K562 (cell line): ENCODE measurements at regions not wholly inside any gene's neighbourhood (a gene's known extent, or its start where the extent isn't known, plus 50 kb on each side); places are given as distances from the start of the nearest gene placed in this dataset.

Experiments
- ATAC-seq: fragments of 200-7000 bp; cut with Tn5 transposase; 3 replicates; pipeline ENCODE4 v1.9.1; 2020; ENCODE audit warnings: moderate library complexity
- BruUV-seq: library from RNA; stranded (reverse); fragments of 400-500 nt; replicated peaks from 2 replicates; lab custom pipeline; 2021; lab: Mats Ljungman, UMichigan
- CTCF ChIA-PET: fragments of 300-600 bp; formaldehyde crosslinking; extraction: SDS; loops from one replicate; lab custom pipeline; 2021; ENCODE audit warnings: low intra/inter-chr PET ratio; lab: Yijun Ruan, JAX
- POLR2A ChIA-PET: fragments of 300-600, 350-650 bp; sonication (Branson Sonifier 250); formaldehyde crosslinking; extraction: SDS; loops from one replicate; lab custom pipeline; 2021; ENCODE audit warnings: antibody characterized with exemption, inconsistent platforms; lab: Yijun Ruan, JAX
- DNase-seq, 4 experiments: peaks; one replicate each; pipeline versions ENCODE4 v3.0.0 to v3.0.0-alpha.2; 2011 to 2018; ENCODE audit warnings: low spot score in 3 of 4, mixed read lengths in 3 of 4; ENCODE audit errors: extremely low read depth in 1 of 4
- FAIRE-seq: peaks from 2 replicates; lab custom pipeline; 2011; peaks lifted over from hg19 to GRCh38; lab: Jason Lieb, UNC
- H2AFZ ChIP-seq: 2 replicates; pipeline ENCODE4 v1.6.0; 2011; ENCODE audit warnings: low read depth, low read length, control low read depth, inconsistent platforms
- H3K27ac ChIP-seq: fragments of 200-600 bp; 3 replicates; pipeline ENCODE4 v1.8.0; 2011; ENCODE audit warnings: low read depth, mild to moderate bottlenecking, control low read depth, inconsistent platforms, low read length, moderate library complexity, mixed read lengths; ENCODE audit errors: extremely low read depth
- H3K27me3 ChIP-seq, 2 experiments: fragments of 300-600 bp in 1 of 2; 2 replicates in 1 of 2; 3 replicates in 1 of 2; pipeline versions ENCODE4 v1.6.0 to v1.8.0; 2011; ENCODE audit warnings: inconsistent platforms in 2 of 2, low read length in 2 of 2, mild to moderate bottlenecking in 1 of 2, mixed read lengths in 1 of 2, moderate library complexity in 1 of 2; ENCODE audit not compliant: control insufficient read depth in 2 of 2, insufficient read depth in 2 of 2
- H3K36me3 ChIP-seq: fragments of 300-600 bp; 3 replicates; pipeline ENCODE4 v1.8.0; 2011; ENCODE audit warnings: mild to moderate bottlenecking, low read length, inconsistent platforms; ENCODE audit not compliant: control insufficient read depth, insufficient read depth
- H3K4me1 ChIP-seq, 2 experiments: fragments of 200-600 bp in 1 of 2; replicated peaks in 1 of 2; 2 replicates in 1 of 2; 3 replicates in 1 of 2; pipeline versions ENCODE4 v1.5.1 to v1.8.0; 2011; ENCODE audit warnings: inconsistent platforms in 2 of 2, low read length in 2 of 2, mild to moderate bottlenecking in 1 of 2, mixed read lengths in 1 of 2, moderate library complexity in 1 of 2; ENCODE audit not compliant: control insufficient read depth in 2 of 2, insufficient read depth in 2 of 2
- H3K4me2 ChIP-seq: 2 replicates; pipeline ENCODE4 v1.6.1; 2011; ENCODE audit warnings: low read length, control low read depth, inconsistent platforms, mixed read lengths; ENCODE audit not compliant: insufficient read depth
- H3K4me3 ChIP-seq: fragments of 200-600 bp; sonication (generic), shearing (Covaris generic); 2 replicates; pipeline ENCODE4 v1.5.1; 2016; ENCODE audit warnings: control low read depth, inconsistent platforms
- H3K79me2 ChIP-seq: fragments of 200-600 bp; 3 replicates; pipeline ENCODE4 v1.8.0; 2011; ENCODE audit warnings: low read length, inconsistent platforms; ENCODE audit not compliant: control insufficient read depth, insufficient read depth
- H3K9ac ChIP-seq, 2 experiments: 2 replicates each; pipeline versions ENCODE4 v1.6.0 to v1.6.1; 2011; ENCODE audit warnings: low read depth in 2 of 2, low read length in 2 of 2, control low read depth in 1 of 2, inconsistent platforms in 1 of 2, mild to moderate bottlenecking in 1 of 2, mixed read lengths in 1 of 2; ENCODE audit not compliant: insufficient read depth in 1 of 2
- H3K9me1 ChIP-seq: one replicate; pipeline ENCODE4 v1.6.0; 2011; ENCODE audit warnings: inconsistent platforms, mild to moderate bottlenecking, low read length, moderate library complexity; ENCODE audit not compliant: control insufficient read depth, insufficient read depth
- H3K9me3 ChIP-seq: replicated peaks from 2 replicates; pipeline ENCODE4 v1.5.1; 2011; ENCODE audit warnings: low read depth, low read length, inconsistent platforms; ENCODE audit not compliant: control insufficient read depth, insufficient read depth
- H4K20me1 ChIP-seq: replicated peaks from 2 replicates; pipeline ENCODE4 v1.6.1; 2011; ENCODE audit warnings: low read length, inconsistent platforms, mixed read lengths; ENCODE audit not compliant: control insufficient read depth, insufficient read depth
- FOS ChIP-seq: IDR thresholded peaks from 3 replicates; pipeline ENCODE4 v1.6.1; 2011; ENCODE audit not compliant: insufficient read length; ENCODE audit errors: extremely low read depth
- FOXM1 ChIP-seq, 2 experiments: fragments of 450-650 bp in 1 of 2; sonication (generic) in 1 of 2; formaldehyde crosslinking in 1 of 2; IDR thresholded peaks; 2 replicates each; pipeline versions ENCODE4 v1.6.1 to v1.9.0; 2017 to 2022; ENCODE audit warnings: low read depth in 2 of 2, mild to moderate bottlenecking in 2 of 2, missing genetic modification reagents in 1 of 2, moderate library complexity in 1 of 2
- MYBL2 ChIP-seq, 2 experiments: fragments of 450-650 bp in 1 of 2; sonication (generic) in 1 of 2; formaldehyde crosslinking in 1 of 2; IDR thresholded peaks; 2 replicates each; pipeline versions ENCODE4 v1.6.1 to v1.8.1; 2017 to 2022; ENCODE audit warnings: borderline replicate concordance in 1 of 2, inconsistent platforms in 1 of 2, low read depth in 1 of 2, mild to moderate bottlenecking in 1 of 2, missing genetic modification reagents in 1 of 2, moderate library complexity in 1 of 2
- PHF21A ChIP-seq: fragments of 450-650 bp; IDR thresholded peaks from 2 replicates; pipeline ENCODE4 v1.6.1; 2017; ENCODE audit warnings: low read depth, borderline replicate concordance
- RBBP5 ChIP-seq: fragments of 200-600 bp; sonication (generic); IDR thresholded peaks from 2 replicates; pipeline ENCODE4 v1.6.1; 2012; ENCODE audit warnings: borderline replicate concordance, mild to moderate bottlenecking, low read length, control low read depth, inconsistent platforms; ENCODE audit not compliant: insufficient read depth, poor library complexity, severe bottlenecking
- RCOR1 ChIP-seq, 2 experiments: IDR thresholded peaks; 2 replicates each; pipeline ENCODE4 v1.6.1; 2012; ENCODE audit warnings: low read depth in 2 of 2, low read length in 2 of 2, borderline replicate concordance in 1 of 2, improper control_type of control experiment in 1 of 2
- SPI1 ChIP-seq: IDR thresholded peaks from 2 replicates; pipeline ENCODE4 v1.6.1; 2011; ENCODE audit warnings: low read depth, low read length, control low read depth, borderline replicate concordance
- TAF1 ChIP-seq: IDR thresholded peaks from 2 replicates; pipeline ENCODE4 v1.6.1; 2011; ENCODE audit warnings: mild to moderate bottlenecking, low read length, moderate library complexity; ENCODE audit not compliant: insufficient read depth, control insufficient read depth, severe bottlenecking; ENCODE audit errors: extremely low read depth
- TRIM28 ChIP-seq: fragments of 450-650 bp; IDR thresholded peaks from 2 replicates; pipeline ENCODE4 v1.6.1; 2017
- ZC3H11A ChIP-seq: IDR thresholded peaks from 2 replicates; pipeline ENCODE4 v1.6.1; 2012; ENCODE audit warnings: low read depth, low read length, improper control_type of control experiment
- ZKSCAN1 ChIP-seq: fragments of 150-350 bp; IDR thresholded peaks from 2 replicates; pipeline ENCODE4 v1.6.1; 2016; ENCODE audit warnings: low read depth, low read length
- ZNF830 ChIP-seq: fragments of 250-450 bp; sonication (Bioruptor Pico); IDR thresholded peaks from 2 replicates; pipeline ENCODE4 v1.5.0; 2021; ENCODE audit warnings: mild to moderate bottlenecking
- WGBS: fragments of 100-300 bp; shearing (Covaris generic); methylation state at CpG from one replicate; pipeline ENCODE4 v1.1.6; 2016; ENCODE audit warnings: low coverage, mixed read lengths; ENCODE audit not compliant: insufficient coverage; ENCODE audit errors: missing lambda C conversion rate; 5-methylcytosine and 5-hydroxymethylcytosine counted together
- in situ Hi-C: fragments of 300-500 bp; cut with MboI; formaldehyde crosslinking; loops from 4 replicates; pipeline ENCODE4 v1.15.0; 2018; ENCODE audit warnings: inconsistent platforms, mixed read lengths
- intact Hi-C: fragments of 100-400 bp; cut with micrococcal nuclease; formaldehyde crosslinking; loops from 2 replicates; pipeline ENCODE4 v1.14.2; 2022

DNA sequence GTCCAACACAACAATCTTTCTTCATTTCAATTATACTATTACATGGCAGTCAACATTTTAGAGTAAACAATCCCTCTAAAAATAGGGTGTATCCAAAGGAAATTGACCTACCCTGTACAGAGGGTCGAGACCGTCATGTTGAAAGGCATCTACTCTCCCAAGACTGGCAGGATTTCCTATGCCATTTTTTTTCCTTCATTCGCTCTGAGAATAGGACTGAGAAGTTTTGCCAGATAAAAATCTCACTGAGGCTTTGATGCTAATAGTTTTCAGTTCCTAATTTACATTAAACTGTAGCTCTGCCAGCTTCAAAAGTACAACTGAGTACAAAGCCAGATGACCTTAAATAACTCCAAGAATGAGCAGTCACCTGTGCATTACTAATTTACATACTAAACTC is 84.5 kb upstream of the SEMA3C start:
- no peak for FAIRE-seq

GRCh38 chr7:81002421-81002820 is 83.6 kb upstream of the SEMA3C start:
- TF ChIP-seq RBBP5 (no peak), MYBL2 (IDR thresholded peaks at IDR 0.05; ENCODE audit: low read depth) (no peak), MYBL2 (CRISPR knock-in tag; IDR thresholded peaks at IDR 0.05; ENCODE audit: borderline replicate concordance) (no peak), FOS (no peak), SPI1 (no peak), ZNF830 (no peak)
- intact Hi-C loops: no loop called here
- POLR2A ChIA-PET: no interaction called here

More for the DNA sequence above, 84.5 kb upstream of the SEMA3C start:
- Histone ChIP-seq H3K27ac (no peak overlapping the region), H3K4me1 (no peaks in the 10 kb centered on the region), H3K79me2 (no peaks in the 10 kb centered on the region), H3K9me1 (no peaks in the 10 kb centered on the region), H3K9ac (no peak overlapping the region), H2AFZ (no peak overlapping the region), H3K36me3 (no peaks in the 10 kb centered on the region), H4K20me1 (no peaks in the 10 kb centered on the region), H3K9me3 (no peaks in the 10 kb centered on the region), H3K4me2 (no peak overlapping the region), H3K4me3 (no peak overlapping the region), H3K27me3 (no peaks in the 10 kb centered on the region)
- ATAC-seq (no peak), DNase-seq (no peak)
- POLR2A ChIA-PET: no interaction called here
- WGBS: 13% methylated on average over 3 of the region's 3 CpGs
- in situ Hi-C loops: no loop called here
- intact Hi-C loops: no loop called here
- BruUV-seq: no TSS peak
- TF ChIP-seq ZC3H11A (no peak), PHF21A (no peak), TRIM28 (no peak), ZKSCAN1 (no peak), TAF1 (no peak), FOXM1 (IDR thresholded peaks at IDR 0.05; ENCODE audit: low read depth) (no peak), FOXM1 (CRISPR knock-in tag; IDR thresholded peaks at IDR 0.05; ENCODE audit: low read depth) (no peak), RCOR1 (IDR thresholded peaks at IDR 0.05; ENCODE audit: borderline replicate concordance in 1 of 2, low read depth in 2 of 2, low read length in 2 of 2) (no peak)
- CTCF ChIA-PET: no interaction called here

More at GRCh38 chr7:81002421-81002820, 83.6 kb upstream of the SEMA3C start:
- no peaks in the 10 kb centered on the region for H3K79me2 ChIP-seq
- no peak overlapping the region for H3K27ac ChIP-seq
- H3K9me1 ChIP-seq: no peaks in the 10 kb centered on the region
- H3K4me1 ChIP-seq: no peaks in the 10 kb centered on the region
- DNase-seq (no peak), FAIRE-seq (no peak), ATAC-seq (no peak)
- no peak overlapping the region for H3K4me3 ChIP-seq
- no peak overlapping the region for H2AFZ ChIP-seq
- H3K36me3 ChIP-seq: no peaks in the 10 kb centered on the region
- CTCF ChIA-PET: no interaction called here
- no peak overlapping the region for H3K9ac ChIP-seq
- in situ Hi-C loops: no loop called here
- no peaks in the 10 kb centered on the region for H4K20me1 ChIP-seq
- no TSS peak for BruUV-seq
- no peak overlapping the region for H3K4me2 ChIP-seq
- no peaks in the 10 kb centered on the region for H3K27me3 ChIP-seq
- no peaks in the 10 kb centered on the region for H3K9me3 ChIP-seq
